ENCODE measurements at regions not wholly inside any gene's neighbourhood (a gene's known extent, or its start where the extent isn't known, plus 50 kb on each side); places are given as distances from the start of the nearest gene placed in this dataset.

DNA sequence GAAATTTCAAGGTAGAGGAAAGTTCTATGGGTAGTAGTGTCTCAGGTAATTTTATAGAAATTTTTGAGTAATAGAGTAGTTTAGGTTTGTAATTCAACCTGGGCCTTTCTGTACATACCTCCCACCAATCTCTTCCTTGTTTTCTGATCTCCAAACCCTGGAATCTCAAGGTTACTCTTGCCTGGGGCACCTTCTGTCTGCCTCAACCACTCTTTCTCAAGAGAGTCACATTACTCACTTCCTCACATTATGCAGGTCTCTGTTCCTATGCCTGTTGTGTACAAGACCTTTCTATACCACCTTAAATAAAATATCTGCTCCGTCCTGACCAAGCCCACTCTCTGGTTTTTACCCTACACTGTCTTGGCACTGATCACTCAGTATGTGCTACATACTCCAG, 412.6 kb upstream of the CTNND2 start:
- TF ChIP-seq, protein P1, sequence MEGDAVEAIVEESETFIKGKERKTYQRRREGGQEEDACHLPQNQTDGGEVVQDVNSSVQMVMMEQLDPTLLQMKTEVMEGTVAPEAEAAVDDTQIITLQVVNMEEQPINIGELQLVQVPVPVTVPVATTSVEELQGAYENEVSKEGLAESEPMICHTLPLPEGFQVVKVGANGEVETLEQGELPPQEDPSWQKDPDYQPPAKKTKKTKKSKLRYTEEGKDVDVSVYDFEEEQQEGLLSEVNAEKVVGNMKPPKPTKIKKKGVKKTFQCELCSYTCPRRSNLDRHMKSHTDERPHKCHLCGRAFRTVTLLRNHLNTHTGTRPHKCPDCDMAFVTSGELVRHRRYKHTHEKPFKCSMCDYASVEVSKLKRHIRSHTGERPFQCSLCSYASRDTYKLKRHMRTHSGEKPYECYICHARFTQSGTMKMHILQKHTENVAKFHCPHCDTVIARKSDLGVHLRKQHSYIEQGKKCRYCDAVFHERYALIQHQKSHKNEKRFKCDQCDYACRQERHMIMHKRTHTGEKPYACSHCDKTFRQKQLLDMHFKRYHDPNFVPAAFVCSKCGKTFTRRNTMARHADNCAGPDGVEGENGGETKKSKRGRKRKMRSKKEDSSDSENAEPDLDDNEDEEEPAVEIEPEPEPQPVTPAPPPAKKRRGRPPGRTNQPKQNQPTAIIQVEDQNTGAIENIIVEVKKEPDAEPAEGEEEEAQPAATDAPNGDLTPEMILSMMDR (IDR thresholded peaks at IDR 0.05; ENCODE audit: low read depth, low read length, poor library complexity, severe bottlenecking), result no peak
- TF ChIP-seq EZH2phosphoT487 (IDR thresholded peaks at IDR 0.05; ENCODE audit: borderline replicate concordance, low read length), result no peak

Data from DOHH2 (cell line).